IPS DF 19.7 (cell line): ENCODE measurements at regions not wholly inside any gene's neighbourhood (a gene's known extent, or its start where the extent isn't known, plus 50 kb on each side); places are given as distances from the start of the nearest gene placed in this dataset.

Experiments used
- DNase-seq: peaks from one replicate; pipeline ENCODE4 v3.0.0-alpha.2; 2013; ENCODE audit warnings: low read depth, low spot score

- DNase-seq = no peak
These were observed 179.7 kb upstream of the LPP start for GRCh38 chr3:187973977-187974870.

GRCh38 chr3:187974871-187975271 is 179.1 kb upstream of the LPP start:
- no peak for DNase-seq

GRCh38 chr3:187975561-187976364 is 178.2 kb upstream of the LPP start:
- DNase-seq = no peak

GRCh38 chr3:187976365-187976900 is 177.5 kb upstream of the LPP start:
- DNase-seq = no peak

GRCh38 chr3:187977659-187978058 is 176.3 kb upstream of the LPP start:
- no peak for DNase-seq

- DNase-seq = no peak
These were observed 175.4 kb upstream of the LPP start for GRCh38 chr3:187978433-187979011.

GRCh38 chr3:187979564-187979963 is 174.4 kb upstream of the LPP start:
- DNase-seq = no peak

- DNase-seq = no peak
These were observed 173.1 kb upstream of the LPP start for GRCh38 chr3:187980861-187981260.

GRCh38 chr3:187982142-187982541 is 171.8 kb upstream of the LPP start:
- no peak for DNase-seq

GRCh38 chr3:187983484-187984124 is 170.4 kb upstream of the LPP start:
- DNase-seq = no peak

- no peak for DNase-seq
These were observed 168.3 kb upstream of the LPP start for GRCh38 chr3:187985647-187986046.

- DNase-seq = no peak
These were observed 167.4 kb upstream of the LPP start for GRCh38 chr3:187986514-187986934.

- no peak for DNase-seq
These were observed 166.8 kb upstream of the LPP start for GRCh38 chr3:187987187-187987586.

GRCh38 chr3:187987924-187988323 is 166.0 kb upstream of the LPP start:
- no peak for DNase-seq

GRCh38 chr3:187989575-187990153 is 164.3 kb upstream of the LPP start:
- DNase-seq = peak; percentile 93

- no peak for DNase-seq
These were observed 161.3 kb upstream of the LPP start for GRCh38 chr3:187992609-187993008.

GRCh38 chr3:187994221-187995042 is 159.5 kb upstream of the LPP start:
- DNase-seq = no peak

- DNase-seq = no peak
These were observed 158.9 kb upstream of the LPP start for GRCh38 chr3:187995043-187995400.

- DNase-seq = no peak
These were observed 158.3 kb upstream of the LPP start for GRCh38 chr3:187995667-187996066.

GRCh38 chr3:187996609-187997008 is 157.3 kb upstream of the LPP start:
- no peak for DNase-seq
